ENCODE measurements at regions not wholly inside any gene's neighbourhood (a gene's known extent, or its start where the extent isn't known, plus 50 kb on each side); places are given as distances from the start of the nearest gene placed in this dataset.

DNA sequence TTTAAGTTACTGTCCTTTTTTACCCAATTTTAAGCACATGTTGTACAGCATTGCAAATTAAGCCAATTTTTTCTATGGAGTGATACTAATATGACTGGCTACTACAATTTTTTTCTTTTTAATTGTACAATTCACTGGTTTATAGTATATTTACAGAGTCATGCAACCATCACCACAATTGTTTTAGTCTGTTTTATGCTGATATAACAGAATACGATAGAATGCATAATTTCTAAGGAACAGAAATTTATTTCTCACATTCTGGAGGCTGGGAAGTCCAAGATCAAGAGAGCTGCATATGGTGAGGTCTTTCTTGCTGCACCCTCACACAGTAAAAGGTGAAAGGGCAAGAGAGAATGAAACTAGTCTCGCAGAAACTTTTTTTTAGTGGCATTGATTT, 125.3 kb downstream of the GLUD2 start:
- TF ChIP-seq POLR2A (IDR thresholded peaks at IDR 0.05), result no peak
- TF ChIP-seq, protein P1, sequence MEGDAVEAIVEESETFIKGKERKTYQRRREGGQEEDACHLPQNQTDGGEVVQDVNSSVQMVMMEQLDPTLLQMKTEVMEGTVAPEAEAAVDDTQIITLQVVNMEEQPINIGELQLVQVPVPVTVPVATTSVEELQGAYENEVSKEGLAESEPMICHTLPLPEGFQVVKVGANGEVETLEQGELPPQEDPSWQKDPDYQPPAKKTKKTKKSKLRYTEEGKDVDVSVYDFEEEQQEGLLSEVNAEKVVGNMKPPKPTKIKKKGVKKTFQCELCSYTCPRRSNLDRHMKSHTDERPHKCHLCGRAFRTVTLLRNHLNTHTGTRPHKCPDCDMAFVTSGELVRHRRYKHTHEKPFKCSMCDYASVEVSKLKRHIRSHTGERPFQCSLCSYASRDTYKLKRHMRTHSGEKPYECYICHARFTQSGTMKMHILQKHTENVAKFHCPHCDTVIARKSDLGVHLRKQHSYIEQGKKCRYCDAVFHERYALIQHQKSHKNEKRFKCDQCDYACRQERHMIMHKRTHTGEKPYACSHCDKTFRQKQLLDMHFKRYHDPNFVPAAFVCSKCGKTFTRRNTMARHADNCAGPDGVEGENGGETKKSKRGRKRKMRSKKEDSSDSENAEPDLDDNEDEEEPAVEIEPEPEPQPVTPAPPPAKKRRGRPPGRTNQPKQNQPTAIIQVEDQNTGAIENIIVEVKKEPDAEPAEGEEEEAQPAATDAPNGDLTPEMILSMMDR (IDR thresholded peaks at IDR 0.05), result no peak
- no peak for TF ChIP-seq EP300 (IDR thresholded peaks at IDR 0.05)
